DND-41 (cell line): ENCODE measurements at regions not wholly inside any gene's neighbourhood (a gene's known extent, or its start where the extent isn't known, plus 50 kb on each side); places are given as distances from the start of the nearest gene placed in this dataset.

Source experiments
- ATAC-seq: fragments of 200-7000 bp; cut with Tn5 transposase; 3 replicates; pipeline ENCODE4 v1.9.1; 2021; ENCODE audit warnings: low read depth; ENCODE audit not compliant: insufficient read depth
- DNase-seq: peaks from one replicate; pipeline ENCODE4 v3.0.0-alpha.2; 2020
- H2AFZ ChIP-seq: 2 replicates; pipeline ENCODE4 v1.6.0; 2012; ENCODE audit warnings: low read depth, low read length
- H3K27ac ChIP-seq: 2 replicates; pipeline ENCODE4 v1.5.1; 2012; ENCODE audit warnings: low read length, inconsistent platforms
- H3K27me3 ChIP-seq: fragments of 200-600 bp; sonication (generic); 2 replicates; pipeline ENCODE4 v1.6.0; 2012; ENCODE audit warnings: low read length, mild to moderate bottlenecking, inconsistent platforms; ENCODE audit not compliant: insufficient read depth, poor library complexity
- H3K36me3 ChIP-seq: 2 replicates; pipeline ENCODE4 v1.5.1; 2012; ENCODE audit warnings: low read length, inconsistent platforms; ENCODE audit not compliant: insufficient read depth
- H3K4me1 ChIP-seq: 2 replicates; pipeline ENCODE4 v1.5.1; 2012; ENCODE audit warnings: mild to moderate bottlenecking, low read length; ENCODE audit not compliant: insufficient read depth
- H3K4me2 ChIP-seq: 2 replicates; pipeline ENCODE4 v1.6.0; 2012; ENCODE audit warnings: mild to moderate bottlenecking, moderate library complexity, low read length, inconsistent platforms; ENCODE audit not compliant: insufficient read depth
- H3K4me3 ChIP-seq, 2 experiments: fragments of 200-600 bp in 1 of 2; shearing (Covaris generic) in 1 of 2; 2 replicates each; pipeline ENCODE4 v1.5.1; 2012 to 2016; ENCODE audit warnings: inconsistent platforms in 2 of 2, low read length in 2 of 2, mild to moderate bottlenecking in 2 of 2, low read depth in 1 of 2, moderate library complexity in 1 of 2
- H3K79me2 ChIP-seq: 2 replicates; pipeline ENCODE4 v1.6.0; 2012; ENCODE audit warnings: low read length, inconsistent platforms; ENCODE audit not compliant: insufficient read depth
- H3K9ac ChIP-seq: 2 replicates; pipeline ENCODE4 v1.6.0; 2012; ENCODE audit warnings: low read depth, mild to moderate bottlenecking, inconsistent platforms, low read length, moderate library complexity
- H3K9me3 ChIP-seq: 2 replicates; pipeline ENCODE4 v1.5.1; 2012; ENCODE audit warnings: low read length, moderate library complexity, mild to moderate bottlenecking, inconsistent platforms; ENCODE audit not compliant: insufficient read depth, severe bottlenecking
- H4K20me1 ChIP-seq: 2 replicates; pipeline ENCODE4 v1.6.0; 2012; ENCODE audit warnings: low read length; ENCODE audit not compliant: insufficient read depth
- CTCF ChIP-seq: IDR thresholded peaks from 2 replicates; pipeline ENCODE4 v1.5.1; 2012; ENCODE audit warnings: borderline replicate concordance, low read length, moderate library complexity, mild to moderate bottlenecking; ENCODE audit not compliant: poor library complexity, severe bottlenecking; ENCODE audit errors: extremely low read depth
- EZH2 ChIP-seq: IDR thresholded peaks from 3 replicates; pipeline ENCODE4 v1.6.1; 2012; ENCODE audit warnings: borderline replicate concordance, low read depth, mild to moderate bottlenecking, moderate library complexity, low read length, inconsistent platforms; ENCODE audit not compliant: severe bottlenecking

GRCh38 chr16:31714903-31715504 lies 158.6 kb upstream of the ZNF267 start:
- H3K79me2 ChIP-seq: peaks cover 41% of the 10 kb centered on the region

GRCh38 chr16:31715915-31716314 lies 157.7 kb upstream of the ZNF267 start:
- Histone ChIP-seq H3K9ac (no peak overlapping the region), H3K27me3 (no peaks in the 10 kb centered on the region), H3K27ac (no peak overlapping the region), H3K4me1 (peaks cover 34% of the 10 kb centered on the region), H3K36me3 (peaks cover 30% of the 10 kb centered on the region), H3K4me3 (no peak overlapping the region), H2AFZ (no peak overlapping the region), H3K79me2 (peaks cover 41% of the 10 kb centered on the region), H4K20me1 (peaks cover 16% of the 10 kb centered on the region), H3K9me3 (no peaks in the 10 kb centered on the region), H3K4me2 (no peak overlapping the region)
- ATAC-seq (no peak), DNase-seq (no peak)
- TF ChIP-seq CTCF: no peak
- TF ChIP-seq EZH2: no peak

More at GRCh38 chr16:31714903-31715504, 158.6 kb upstream of the ZNF267 start:
- peak overlapping the region; percentile 75 for H3K4me2 ChIP-seq
- TF ChIP-seq CTCF (no peak), EZH2 (no peak)
- no peaks in the 10 kb centered on the region for H3K27me3 ChIP-seq
- H2AFZ ChIP-seq: no peak overlapping the region
- H3K9ac ChIP-seq: peak overlapping the region; percentile 91; the same call in 1 of the 2 replicates
- H3K9me3 ChIP-seq: no peaks in the 10 kb centered on the region
- DNase-seq: no peak
- H3K4me3 ChIP-seq: peak overlapping the region in 1 of 2 experiments; percentile 84; a peak in 2 of 4 replicates
- no peak for ATAC-seq
- H3K36me3 ChIP-seq: peaks cover 30% of the 10 kb centered on the region
- H3K27ac ChIP-seq: peak overlapping the region; percentile 41; the same call in 1 of the 2 replicates
- peaks cover 16% of the 10 kb centered on the region for H4K20me1 ChIP-seq
- H3K4me1 ChIP-seq: peaks cover 34% of the 10 kb centered on the region

DNA sequence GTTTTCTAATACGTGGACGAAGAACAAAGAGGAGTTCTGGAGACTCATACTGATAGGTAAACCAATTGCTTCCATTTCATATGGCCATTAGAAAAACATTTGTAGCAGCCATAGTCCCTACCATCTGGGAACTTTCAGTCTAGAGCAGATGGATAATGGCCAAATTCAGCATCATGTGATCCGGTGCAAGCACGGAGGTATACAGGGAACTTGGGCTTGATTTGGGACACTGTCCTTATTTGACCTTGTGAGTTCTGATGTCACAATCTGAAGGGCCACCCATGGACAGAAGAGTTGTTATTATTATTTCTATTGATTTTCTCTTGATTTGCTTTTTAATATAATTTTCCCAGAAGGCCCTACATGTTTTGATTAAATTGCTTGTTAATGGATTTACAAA lies 154.6 kb upstream of the ZNF267 start:
- Histone ChIP-seq H3K9ac (no peak overlapping the region), H3K4me2 (no peak overlapping the region), H3K27me3 (no peaks in the 10 kb centered on the region), H3K79me2 (peaks cover 32% of the 10 kb centered on the region), H3K9me3 (no peaks in the 10 kb centered on the region), H3K27ac (no peak overlapping the region), H3K4me3 (no peak overlapping the region), H3K4me1 (peaks cover 21% of the 10 kb centered on the region), H3K36me3 (peaks cover 30% of the 10 kb centered on the region), H4K20me1 (peaks cover 16% of the 10 kb centered on the region), H2AFZ (no peak overlapping the region)
- no peak for TF ChIP-seq CTCF
- no peak for TF ChIP-seq EZH2
- DNase-seq (no peak), ATAC-seq (no peak)

GRCh38 chr16:31727553-31727952 lies 146.1 kb upstream of the ZNF267 start:
- no peak overlapping the region for H3K4me3 ChIP-seq
- no peak overlapping the region for H3K27ac ChIP-seq
- no peaks in the 10 kb centered on the region for H3K27me3 ChIP-seq
- H3K79me2 ChIP-seq: 0 out of 2 replicates have a peak, but pooled peaks cover 2% of the 10 kb centered on the region
- H3K4me2 ChIP-seq: no peak overlapping the region
- DNase-seq (no peak), ATAC-seq (no peak)
- H3K4me1 ChIP-seq: no peaks in the 10 kb centered on the region
- peaks cover 8% of the 10 kb centered on the region; the same call in 1 of the 2 replicates for H3K36me3 ChIP-seq
- no peak overlapping the region for H3K9ac ChIP-seq
- H4K20me1 ChIP-seq: no peaks in the 10 kb centered on the region
- no peak overlapping the region for H2AFZ ChIP-seq
- peaks cover 3% of the 10 kb centered on the region for H3K9me3 ChIP-seq
- TF ChIP-seq EZH2 (no peak), CTCF (no peak)
